Type B pancreatic cell (in vitro differentiated cells): ENCODE measurements at regions not wholly inside any gene's neighbourhood (a gene's known extent, or its start where the extent isn't known, plus 50 kb on each side); places are given as distances from the start of the nearest gene placed in this dataset.

Experiments
- DNase-seq: peaks from one replicate; pipeline ENCODE4 v3.0.0; 2021; ENCODE audit warnings: mixed read lengths; ENCODE audit not compliant: unreplicated experiment; ENCODE audit errors: extremely low spot score
- H3K27ac Mint-ChIP-seq: 2 replicates; pipeline ENCODE4 v1.8.0; 2021; ENCODE audit warnings: mild to moderate bottlenecking, mixed read lengths
- H3K27me3 Mint-ChIP-seq: 2 replicates; pipeline ENCODE4 v1.8.0; 2021; ENCODE audit warnings: mixed read lengths
- H3K36me3 Mint-ChIP-seq: 2 replicates; pipeline ENCODE4 v1.8.0; 2021; ENCODE audit warnings: mixed read lengths
- H3K4me1 Mint-ChIP-seq: one replicate; pipeline ENCODE4 v1.8.0; 2021; ENCODE audit warnings: mixed read lengths; ENCODE audit not compliant: unreplicated experiment
- H3K4me3 Mint-ChIP-seq: 2 replicates; pipeline ENCODE4 v1.8.0; 2021; ENCODE audit warnings: mild to moderate bottlenecking, mixed read lengths
- H3K9me3 Mint-ChIP-seq: 2 replicates; pipeline ENCODE4 v1.8.0; 2021; ENCODE audit warnings: mixed read lengths
- CTCF ChIP-seq: fragments of 200-600 bp; sonication (generic); conservative IDR thresholded peaks from 2 replicates; pipeline ENCODE4 v1.5.0; 2021; ENCODE audit warnings: antibody characterized with exemption, mild to moderate bottlenecking

- no peak overlapping the region for H3K4me3 Mint-ChIP-seq
Observed at GRCh38 chr4:92031825-92032224, 271.9 kb upstream of the GRID2 start.

GRCh38 chr4:92035666-92036065 is 268.1 kb upstream of the GRID2 start:
- DNase-seq, result no peak
- Mint-ChIP-seq H3K27ac (no peak overlapping the region), H3K4me3 (no peak overlapping the region), H3K9me3 (peaks cover 3% of the 10 kb centered on the region), H3K36me3 (no peaks in the 10 kb centered on the region), H3K27me3 (no peaks in the 10 kb centered on the region), H3K4me1 (no peaks in the 10 kb centered on the region)
- TF ChIP-seq CTCF, result no peak

More at GRCh38 chr4:92031825-92032224, 271.9 kb upstream of the GRID2 start:
- Mint-ChIP-seq H3K9me3 (no peaks in the 10 kb centered on the region), H3K4me1 (no peaks in the 10 kb centered on the region), H3K27ac (no peak overlapping the region), H3K36me3 (no peaks in the 10 kb centered on the region), H3K27me3 (no peaks in the 10 kb centered on the region)
- DNase-seq, result no peak
- TF ChIP-seq CTCF, result no peak

- no peak for DNase-seq
- Mint-ChIP-seq H3K27me3 (no peaks in the 10 kb centered on the region), H3K4me1 (peaks cover 6% of the 10 kb centered on the region), H3K9me3 (no peaks in the 10 kb centered on the region), H3K27ac (no peak overlapping the region), H3K4me3 (no peak overlapping the region), H3K36me3 (no peaks in the 10 kb centered on the region)
- no peak for TF ChIP-seq CTCF
Observed at GRCh38 chr4:92045718-92046117, 258.0 kb upstream of the GRID2 start.

GRCh38 chr4:92047209-92047875 is 256.4 kb upstream of the GRID2 start:
- no peaks in the 10 kb centered on the region for H3K9me3 Mint-ChIP-seq
- peak; percentile 38 for TF ChIP-seq CTCF
- H3K4me3 Mint-ChIP-seq, result no peak overlapping the region
- no peaks in the 10 kb centered on the region for H3K36me3 Mint-ChIP-seq
- no peak overlapping the region for H3K27ac Mint-ChIP-seq
- no peaks in the 10 kb centered on the region for H3K27me3 Mint-ChIP-seq
- no peak for DNase-seq
- H3K4me1 Mint-ChIP-seq, result peaks cover 6% of the 10 kb centered on the region

- TF ChIP-seq CTCF, result no peak
- Mint-ChIP-seq H3K36me3 (no peaks in the 10 kb centered on the region), H3K9me3 (no peaks in the 10 kb centered on the region), H3K4me3 (no peak overlapping the region), H3K27ac (no peak overlapping the region), H3K4me1 (peaks cover 6% of the 10 kb centered on the region), H3K27me3 (no peaks in the 10 kb centered on the region)
- DNase-seq, result no peak
Observed at GRCh38 chr4:92050875-92051274, 252.9 kb upstream of the GRID2 start.
